Esophagus (tissue), 2 donors: ENCODE measurements at regions not wholly inside any gene's neighbourhood (a gene's known extent, or its start where the extent isn't known, plus 50 kb on each side); places are given as distances from the start of the nearest gene placed in this dataset.

Experiments
- H3K27ac ChIP-seq, 2 donors: one replicate each; pipeline ENCODE4 v1.5.1; 2013; ENCODE audit warnings: low read depth in 2 of 2, mild to moderate bottlenecking in 2 of 2, inconsistent platforms in 1 of 2, low read length in 1 of 2, moderate library complexity in 1 of 2
- H3K27me3 ChIP-seq, 2 donors: one replicate each; pipeline ENCODE4 v1.6.1; 2013; ENCODE audit warnings: low read length in 2 of 2, control low read depth in 1 of 2, mild to moderate bottlenecking in 1 of 2; ENCODE audit not compliant: insufficient read depth in 2 of 2, control insufficient read depth in 1 of 2
- H3K36me3 ChIP-seq, 2 donors: one replicate each; pipeline ENCODE4 v1.6.1; 2013; ENCODE audit warnings: low read length in 1 of 2; ENCODE audit not compliant: control insufficient read depth in 2 of 2, insufficient read depth in 2 of 2
- H3K4me1 ChIP-seq, 2 donors: one replicate each; pipeline ENCODE4 v1.6.1; 2013; ENCODE audit warnings: low read length in 1 of 2; ENCODE audit not compliant: control insufficient read depth in 2 of 2, insufficient read depth in 2 of 2
- H3K4me3 ChIP-seq, 2 donors: one replicate each; pipeline ENCODE4 v1.5.1; 2013; ENCODE audit warnings: low read length in 2 of 2, mild to moderate bottlenecking in 2 of 2, low read depth in 1 of 2, moderate library complexity in 1 of 2
- H3K9me3 ChIP-seq, 2 donors: one replicate each; pipeline ENCODE4 v1.6.1; 2013; ENCODE audit warnings: mild to moderate bottlenecking in 2 of 2, low read depth in 1 of 2, low read length in 1 of 2, moderate library complexity in 1 of 2; ENCODE audit not compliant: control insufficient read depth in 2 of 2, insufficient read depth in 1 of 2
- WGBS, 2 donors: extraction: QIAGEN DNeasy Blood & Tissue Kit; methylation state at CpG; one replicate each; pipeline ENCODE4 v1.1.7; 2013; 5-methylcytosine and 5-hydroxymethylcytosine counted together
- donor health status: healthy with polysubstance abuse.
- donor health status: Bipolar disorder and iron deficiency.

DNA sequence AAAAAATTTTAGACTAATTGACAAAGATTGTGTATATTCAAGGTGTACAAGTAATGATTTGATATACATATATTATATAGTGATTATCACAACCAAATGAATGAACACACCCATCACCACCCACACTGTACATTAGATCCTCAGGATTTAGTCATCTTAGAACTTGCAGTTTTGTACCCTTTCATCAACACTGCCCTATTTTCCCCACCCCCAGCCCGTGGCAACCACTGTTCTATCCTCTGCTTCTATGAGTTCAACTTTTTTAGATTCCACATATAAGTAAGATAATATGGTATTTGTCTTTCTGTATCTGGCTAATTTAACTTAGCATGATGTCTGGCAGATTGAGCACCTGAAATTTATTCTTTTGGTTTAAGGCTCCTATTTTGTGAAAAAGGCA is 173.6 kb downstream of the IER5 start:
- no peaks in the 10 kb centered on the region for H3K27me3 ChIP-seq
- no peaks in the 10 kb centered on the region for H3K4me1 ChIP-seq

DNA sequence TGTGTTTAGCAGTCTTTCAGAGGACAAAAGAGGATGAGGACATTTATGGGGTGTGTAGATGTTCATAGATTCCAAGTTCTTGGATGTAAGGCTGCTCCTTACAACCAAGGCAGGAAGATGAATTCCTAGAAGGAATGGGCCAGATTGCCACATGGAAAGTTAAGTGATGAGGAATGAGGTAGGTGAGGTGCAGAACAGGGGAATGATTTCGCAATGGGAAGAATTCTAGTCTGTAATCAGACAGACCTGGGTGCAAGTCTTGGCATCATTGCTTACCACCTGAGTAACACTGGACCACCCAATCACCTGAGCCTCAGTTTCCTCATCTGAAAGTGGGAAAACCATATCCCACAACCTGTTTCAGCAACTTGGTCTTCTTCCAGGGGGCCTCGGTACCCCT is 174.9 kb downstream of the IER5 start:
- 79 to 83% methylated on average over 2 of the region's 2 CpGs for WGBS, 2 donors
- no peaks in the 10 kb centered on the region for H3K4me1 ChIP-seq
- H3K4me3 ChIP-seq: no peak overlapping the region
- no peaks in the 10 kb centered on the region for H3K9me3 ChIP-seq
- H3K27me3 ChIP-seq: no peaks in the 10 kb centered on the region
- H3K27ac ChIP-seq: no peak overlapping the region
- H3K36me3 ChIP-seq: no peaks in the 10 kb centered on the region

More for the DNA sequence above, 173.6 kb downstream of the IER5 start:
- no peaks in the 10 kb centered on the region for H3K9me3 ChIP-seq
- no peak overlapping the region for H3K27ac ChIP-seq
- no peak overlapping the region for H3K4me3 ChIP-seq
- 30 to 35% methylated on average over 1 of the region's 1 CpG for WGBS, 2 donors
- no peaks in the 10 kb centered on the region for H3K36me3 ChIP-seq

DNA sequence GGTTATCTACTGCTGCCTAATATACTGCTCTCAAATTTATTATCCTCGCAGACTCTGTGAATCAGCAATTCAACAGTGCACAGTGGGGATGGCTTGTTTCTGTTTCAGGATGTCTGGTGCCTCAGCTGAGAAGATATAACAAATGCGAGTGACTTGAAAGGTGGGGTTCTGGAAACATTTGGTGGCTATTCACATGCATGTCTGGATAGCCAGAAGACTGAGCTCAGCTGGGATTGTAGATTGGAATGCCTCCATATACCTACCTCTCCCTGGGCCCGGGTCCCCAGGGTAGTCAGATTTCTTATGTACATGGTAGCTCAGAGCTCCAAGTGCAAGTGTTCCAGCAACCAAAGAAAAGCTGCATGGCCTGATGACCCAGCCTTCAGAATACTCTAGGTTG is 176.3 kb downstream of the IER5 start:
- Histone ChIP-seq H3K36me3 (no peaks in the 10 kb centered on the region), H3K27ac (no peak overlapping the region), H3K9me3 (no peaks in the 10 kb centered on the region), H3K27me3 (no peaks in the 10 kb centered on the region), H3K4me1 (no peaks in the 10 kb centered on the region), H3K4me3 (no peak overlapping the region)
- 78% methylated on average over 3 of the region's 3 CpGs for WGBS, 2 donors

DNA sequence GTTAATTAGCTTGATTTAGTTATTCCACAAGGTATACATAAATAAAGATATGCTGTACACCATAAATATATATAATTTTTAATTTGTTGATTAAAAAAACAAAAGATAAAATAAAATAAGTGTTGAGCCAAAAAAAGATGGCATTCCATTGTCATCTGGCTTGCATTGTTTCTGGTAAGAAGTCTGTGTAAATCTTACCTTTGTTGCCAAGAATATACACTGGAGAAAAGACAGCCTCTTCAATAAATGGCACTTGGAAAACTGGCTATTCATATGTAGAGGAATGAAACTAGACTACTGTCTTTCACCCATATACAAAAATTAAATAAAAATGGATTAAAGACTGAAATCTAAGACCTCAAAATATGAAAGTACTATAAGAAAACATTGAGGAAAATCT is 196.5 kb downstream of the IER5 start:
- Histone ChIP-seq H3K4me3 (no peak overlapping the region), H3K4me1 (no peaks in the 10 kb centered on the region), H3K27ac (no peak overlapping the region), H3K27me3 (no peaks in the 10 kb centered on the region), H3K36me3 (no peaks in the 10 kb centered on the region), H3K9me3 (no peaks in the 10 kb centered on the region)

DNA sequence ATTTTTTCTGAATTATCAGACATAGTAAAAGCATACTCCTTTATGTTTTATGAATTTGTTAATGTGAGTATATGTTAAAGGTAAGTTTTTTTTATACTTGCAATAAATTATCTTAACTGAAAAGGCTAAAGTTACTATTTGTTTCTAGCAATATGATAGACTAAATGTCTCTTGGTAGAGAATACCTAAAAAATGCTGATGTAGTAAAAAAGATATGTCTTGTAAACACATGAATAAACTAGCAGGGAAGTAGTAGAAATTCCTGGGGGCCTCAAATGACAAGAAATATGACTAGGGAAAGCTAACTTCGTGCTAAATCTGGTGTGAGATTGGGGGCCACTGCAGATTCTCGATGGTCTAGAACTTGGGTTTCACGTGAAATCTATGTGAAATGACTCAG is 188.1 kb upstream of the CACNA1E start:
- Histone ChIP-seq H3K4me3 (no peak overlapping the region), H3K27me3 (peaks cover 0 to 3% of the 10 kb centered on the region in 2 donors), H3K27ac (no peak overlapping the region), H3K36me3 (no peaks in the 10 kb centered on the region), H3K4me1 (no peaks in the 10 kb centered on the region), H3K9me3 (no peaks in the 10 kb centered on the region)
- 65 to 81% methylated on average over 3 of the region's 3 CpGs for WGBS, 2 donors

DNA sequence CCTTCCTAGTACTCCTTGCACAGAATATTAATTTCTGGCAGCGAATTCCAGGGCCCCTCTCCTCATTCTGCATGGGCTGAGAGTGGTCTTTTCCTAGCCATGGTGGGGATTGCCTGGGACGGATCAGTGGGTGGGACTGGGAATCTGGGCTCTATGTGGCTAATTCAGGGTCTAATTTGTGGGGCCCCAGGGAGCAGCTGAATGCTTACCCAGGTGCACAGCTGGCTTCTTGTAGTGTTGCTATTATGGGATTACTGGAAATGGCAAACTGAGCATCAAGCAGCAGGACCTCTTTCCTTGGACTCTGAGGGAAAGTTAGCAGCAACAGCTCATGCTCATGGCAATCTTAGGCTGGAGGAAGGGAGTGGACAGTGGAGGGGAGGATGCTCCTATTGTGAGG is 187.1 kb upstream of the CACNA1E start:
- Histone ChIP-seq H3K36me3 (no peaks in the 10 kb centered on the region), H3K4me3 (no peak overlapping the region), H3K27ac (no peak overlapping the region), H3K4me1 (no peaks in the 10 kb centered on the region), H3K9me3 (no peaks in the 10 kb centered on the region), H3K27me3 (peaks cover 0 to 3% of the 10 kb centered on the region in 2 donors)
- WGBS, 2 donors: 58 to 68% methylated on average over 2 of the region's 2 CpGs

DNA sequence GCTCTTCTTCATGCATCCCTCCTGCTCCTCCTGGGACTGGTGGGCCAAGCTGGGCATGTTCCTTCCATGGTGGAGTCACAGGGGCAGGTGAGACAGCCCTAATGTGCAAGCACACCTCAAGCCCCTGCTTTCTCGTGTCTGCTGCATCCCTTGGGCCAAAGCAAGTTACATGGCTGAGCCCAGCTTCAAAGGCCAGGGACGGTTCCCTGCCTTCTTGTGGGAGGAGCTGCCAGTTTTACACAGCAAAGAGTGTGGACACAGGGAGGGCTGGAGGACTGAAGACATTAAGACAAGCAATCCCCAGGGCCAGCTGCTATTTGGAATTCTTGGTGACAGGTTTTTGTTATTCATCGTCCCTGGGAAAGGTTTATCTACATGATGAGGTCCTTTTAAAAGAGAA is 175.2 kb upstream of the CACNA1E start:
- 35 to 39% methylated on average over 3 of the region's 3 CpGs for WGBS, 2 donors
- H3K9me3 ChIP-seq: no peaks in the 10 kb centered on the region
- H3K4me1 ChIP-seq: no peaks in the 10 kb centered on the region
- no peak overlapping the region for H3K4me3 ChIP-seq
- H3K27me3 ChIP-seq: no peaks in the 10 kb centered on the region
- no peak overlapping the region for H3K27ac ChIP-seq
- no peaks in the 10 kb centered on the region for H3K36me3 ChIP-seq

DNA sequence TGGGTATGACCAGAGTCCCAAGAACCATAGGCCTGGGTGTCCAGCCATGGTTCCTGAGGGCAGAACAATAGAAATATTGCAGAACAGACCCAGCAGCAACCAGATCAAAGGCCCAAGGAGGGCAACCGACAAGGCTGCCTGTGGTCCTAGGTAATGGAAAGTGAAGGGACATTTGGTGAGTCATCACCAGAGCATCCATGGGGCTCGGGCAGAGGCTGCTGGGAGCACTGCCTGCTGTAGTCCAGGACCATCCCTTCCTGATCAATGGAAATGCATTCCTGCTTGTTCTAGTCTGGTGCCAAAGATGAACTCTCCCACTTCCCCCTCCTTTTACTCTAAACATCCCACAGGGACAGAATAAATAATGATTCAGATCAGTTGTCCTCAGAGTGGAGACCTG is 172.8 kb upstream of the CACNA1E start:
- no peaks in the 10 kb centered on the region for H3K9me3 ChIP-seq
- no peak overlapping the region for H3K4me3 ChIP-seq
- peaks cover 2 to 6% of the 10 kb centered on the region in 2 donors for H3K27me3 ChIP-seq
- 56 to 62% methylated on average over 2 of the region's 2 CpGs for WGBS, 2 donors
- no peaks in the 10 kb centered on the region for H3K36me3 ChIP-seq
- H3K27ac ChIP-seq: no peak overlapping the region
- no peaks in the 10 kb centered on the region for H3K4me1 ChIP-seq

DNA sequence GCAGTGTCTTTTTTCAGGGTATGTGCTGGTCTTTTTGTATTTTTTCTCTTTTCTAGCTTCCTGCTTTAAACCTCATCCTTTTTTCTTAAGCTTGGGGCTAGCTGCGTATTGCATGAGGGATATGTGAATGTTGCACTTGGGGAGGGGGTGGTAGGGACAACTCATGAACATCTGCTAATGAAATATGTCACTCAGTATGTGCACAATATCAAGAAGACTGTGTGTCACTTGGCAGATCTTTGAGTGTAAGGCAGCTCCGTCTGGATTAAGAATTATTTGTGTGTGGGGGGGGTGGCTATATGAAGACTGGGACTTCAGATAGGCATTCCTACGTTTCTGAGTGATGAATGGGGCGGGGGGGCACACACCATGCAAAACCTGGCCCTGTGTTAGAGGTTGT is 170.4 kb upstream of the CACNA1E start:
- no peaks in the 10 kb centered on the region for H3K36me3 ChIP-seq
- H3K27ac ChIP-seq: no peak overlapping the region
- peaks cover 13 to 16% of the 10 kb centered on the region in 2 donors for H3K27me3 ChIP-seq
- no peaks in the 10 kb centered on the region for H3K9me3 ChIP-seq
- 46 to 47% methylated on average over 4 of the region's 4 CpGs for WGBS, 2 donors
- H3K4me1 ChIP-seq: no peaks in the 10 kb centered on the region
- no peak overlapping the region for H3K4me3 ChIP-seq

DNA sequence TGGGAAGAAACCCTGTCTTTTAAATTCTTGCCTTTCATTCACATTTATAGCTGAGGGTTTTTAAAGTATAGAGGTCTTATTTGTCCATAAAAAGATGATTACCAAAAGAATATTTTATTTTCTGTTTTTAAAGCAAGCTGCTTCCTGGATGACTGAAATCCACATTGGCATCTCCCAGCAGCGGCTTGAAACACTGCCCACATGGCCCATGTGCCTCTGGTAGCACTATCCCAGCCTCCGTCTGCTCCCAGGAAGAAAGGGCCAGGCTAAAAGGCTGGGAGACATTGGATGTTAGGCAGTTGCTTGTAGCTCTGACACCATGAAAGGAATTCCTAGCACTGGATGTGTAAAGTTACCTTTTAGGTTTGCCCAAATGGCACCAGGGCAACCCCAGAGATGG is 169.9 kb upstream of the CACNA1E start:
- Histone ChIP-seq H3K9me3 (no peaks in the 10 kb centered on the region), H3K36me3 (no peaks in the 10 kb centered on the region), H3K4me3 (no peak overlapping the region), H3K27ac (no peak overlapping the region), H3K4me1 (peaks cover 2 to 4% of the 10 kb centered on the region in 2 donors), H3K27me3 (peaks cover 13 to 21% of the 10 kb centered on the region in 2 donors)
- 73 to 90% methylated on average over 2 of the region's 2 CpGs for WGBS, 2 donors
